Ovary (tissue), 3 donors: ENCODE measurements at regions not wholly inside any gene's neighbourhood (a gene's known extent, or its start where the extent isn't known, plus 50 kb on each side); places are given as distances from the start of the nearest gene placed in this dataset.

Experiments used
- CTCF ChIP-seq, 3 donors: fragments of 450-650 bp in 2 of 3; fragments of 200-600 bp in 1 of 3; IDR thresholded peaks; one replicate each; pipeline versions ENCODE4 v1.5.1 to v1.8.0; 2016 to 2022; ENCODE audit warnings: antibody characterized with exemption in 3 of 3, mild to moderate bottlenecking in 1 of 3
- EP300 ChIP-seq: sonication (generic); formaldehyde crosslinking; IDR thresholded peaks from one replicate; pipeline ENCODE4 v1.6.1; 2017; ENCODE audit warnings: antibody characterized with exemption
- POLR2A ChIP-seq: fragments of 450-650 bp; IDR thresholded peaks from one replicate; pipeline ENCODE4 v1.6.1; 2017; ENCODE audit warnings: antibody characterized with exemption, mild to moderate bottlenecking, moderate library complexity
- donor health status: DM: no; HTN: no; CAD: no.

GRCh38 chr10:123563581-123563855 is 102.6 kb upstream of the GPR26 start:
- TF ChIP-seq CTCF (IDR thresholded peaks at IDR 0.05) (no peak), POLR2A (no peak), EP300 (no peak)
